ENCODE measurements at regions not wholly inside any gene's neighbourhood (a gene's known extent, or its start where the extent isn't known, plus 50 kb on each side); places are given as distances from the start of the nearest gene placed in this dataset.

DNA sequence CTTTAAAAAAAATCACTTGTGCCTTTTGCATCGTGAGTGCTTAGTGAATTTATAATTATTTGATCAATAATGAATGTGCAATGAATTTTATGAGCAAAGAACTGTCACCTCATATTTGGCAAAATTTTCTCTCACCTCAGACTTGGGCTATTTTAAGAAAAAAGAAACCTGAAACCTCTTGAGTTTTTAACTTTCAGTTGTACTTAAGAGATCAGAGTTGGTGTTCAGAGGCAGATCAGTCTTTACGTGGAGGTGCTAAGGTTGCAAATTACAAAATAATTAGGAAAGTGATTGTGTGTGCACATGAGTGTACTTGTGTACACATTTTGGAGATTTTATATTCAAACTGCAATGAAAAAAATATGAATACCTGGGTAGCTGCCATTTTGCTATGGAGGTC is 218.7 kb upstream of the RBFOX1 start (continued):
- TF ChIP-seq, protein P1, sequence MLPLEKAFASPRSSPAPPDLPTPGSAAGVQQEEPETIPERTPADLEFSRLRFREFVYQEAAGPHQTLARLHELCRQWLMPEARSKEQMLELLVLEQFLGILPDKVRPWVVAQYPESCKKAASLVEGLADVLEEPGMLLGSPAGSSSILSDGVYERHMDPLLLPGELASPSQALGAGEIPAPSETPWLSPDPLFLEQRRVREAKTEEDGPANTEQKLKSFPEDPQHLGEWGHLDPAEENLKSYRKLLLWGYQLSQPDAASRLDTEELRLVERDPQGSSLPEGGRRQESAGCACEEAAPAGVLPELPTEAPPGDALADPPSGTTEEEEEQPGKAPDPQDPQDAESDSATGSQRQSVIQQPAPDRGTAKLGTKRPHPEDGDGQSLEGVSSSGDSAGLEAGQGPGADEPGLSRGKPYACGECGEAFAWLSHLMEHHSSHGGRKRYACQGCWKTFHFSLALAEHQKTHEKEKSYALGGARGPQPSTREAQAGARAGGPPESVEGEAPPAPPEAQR (tag by site-specific recombination; IDR thresholded peaks at IDR 0.05) = no peak
- TF ChIP-seq ZNF155 (tag by site-specific recombination; IDR thresholded peaks at IDR 0.05) (no peak), SP3 (tag by site-specific recombination; IDR thresholded peaks at IDR 0.05) (no peak), ZNF121 (tag by site-specific recombination; IDR thresholded peaks at IDR 0.05) (no peak)
- TF ChIP-seq, protein P2, sequence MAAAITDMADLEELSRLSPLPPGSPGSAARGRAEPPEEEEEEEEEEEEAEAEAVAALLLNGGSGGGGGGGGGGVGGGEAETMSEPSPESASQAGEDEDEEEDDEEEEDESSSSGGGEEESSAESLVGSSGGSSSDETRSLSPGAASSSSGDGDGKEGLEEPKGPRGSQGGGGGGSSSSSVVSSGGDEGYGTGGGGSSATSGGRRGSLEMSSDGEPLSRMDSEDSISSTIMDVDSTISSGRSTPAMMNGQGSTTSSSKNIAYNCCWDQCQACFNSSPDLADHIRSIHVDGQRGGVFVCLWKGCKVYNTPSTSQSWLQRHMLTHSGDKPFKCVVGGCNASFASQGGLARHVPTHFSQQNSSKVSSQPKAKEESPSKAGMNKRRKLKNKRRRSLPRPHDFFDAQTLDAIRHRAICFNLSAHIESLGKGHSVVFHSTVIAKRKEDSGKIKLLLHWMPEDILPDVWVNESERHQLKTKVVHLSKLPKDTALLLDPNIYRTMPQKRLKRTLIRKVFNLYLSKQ (tag by site-specific recombination; IDR thresholded peaks at IDR 0.05; ENCODE audit: borderline replicate concordance) = no peak

DNA sequence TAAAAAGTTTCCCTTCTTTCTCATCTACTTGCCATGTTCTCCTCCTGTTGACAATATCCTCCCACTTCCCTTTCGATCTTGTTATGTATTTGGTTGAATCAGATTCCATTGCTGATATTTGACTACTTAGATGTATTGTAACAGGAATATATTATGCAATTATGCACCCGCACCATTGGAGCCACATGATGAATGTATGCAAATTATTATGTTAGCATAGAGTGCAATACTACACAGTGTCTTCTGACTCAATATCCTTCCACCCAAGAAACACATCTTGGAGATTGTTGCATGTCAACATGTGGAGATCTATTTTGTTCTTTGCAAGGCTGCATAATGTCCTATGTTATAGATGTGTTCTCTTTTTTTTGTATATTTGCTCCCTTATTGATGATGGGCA is 219.2 kb upstream of the RBFOX1 start:
- ChIA-PET POLR2A (no interaction called here), CTCF (no interaction called here)
- H3K9me3 ChIP-seq (ENCODE audit: control insufficient read depth, insufficient read depth, low read depth, low read length) = no peaks in the 10 kb centered on the region
- H3K36me3 ChIP-seq (ENCODE audit: control insufficient read depth in 2 of 2, insufficient read depth in 1 of 2, low read length in 2 of 2) = no peaks in the 10 kb centered on the region
- H3K4me3 ChIP-seq (ENCODE audit: low read depth, low read length) = no peak overlapping the region
- H3K27ac ChIP-seq (ENCODE audit: extremely low read depth, low read depth, low read length) = no peak overlapping the region
- TF ChIP-seq ZNF843 (tag by site-specific recombination; IDR thresholded peaks at IDR 0.05) (no peak), ZNF623 (tag by site-specific recombination; IDR thresholded peaks at IDR 0.05) (no peak), ZNF184 (tag by site-specific recombination; IDR thresholded peaks at IDR 0.05) (no peak), ZNF202 (tag by site-specific recombination; IDR thresholded peaks at IDR 0.05; ENCODE audit: borderline replicate concordance) (no peak), SP3 (tag by site-specific recombination; IDR thresholded peaks at IDR 0.05) (no peak), SCRT1 (tag by site-specific recombination; IDR thresholded peaks at IDR 0.05; ENCODE audit: borderline replicate concordance) (no peak), TRIM28 (IDR thresholded peaks at IDR 0.05; ENCODE audit: borderline replicate concordance, low read length) (no peak), ZNF175 (tag by site-specific recombination; IDR thresholded peaks at IDR 0.05) (no peak), ZIC2 (tag by site-specific recombination; IDR thresholded peaks at IDR 0.05) (no peak), ZBTB48 (tag by site-specific recombination; IDR thresholded peaks at IDR 0.05) (no peak), ZNF747 (tag by site-specific recombination; IDR thresholded peaks at IDR 0.05) (no peak), ZNF174 (tag by site-specific recombination; IDR thresholded peaks at IDR 0.05) (no peak), GLIS2 (tag by site-specific recombination; IDR thresholded peaks at IDR 0.05) (no peak), SP7 (tag by site-specific recombination; IDR thresholded peaks at IDR 0.05) (no peak), ZNF426 (tag by site-specific recombination; IDR thresholded peaks at IDR 0.05) (no peak), ZNF530 (tag by site-specific recombination; IDR thresholded peaks at IDR 0.05; ENCODE audit: low read depth) (no peak), ZNF561 (tag by site-specific recombination; IDR thresholded peaks at IDR 0.05; ENCODE audit: borderline replicate concordance) (no peak)
- TF ChIP-seq, protein P3, sequence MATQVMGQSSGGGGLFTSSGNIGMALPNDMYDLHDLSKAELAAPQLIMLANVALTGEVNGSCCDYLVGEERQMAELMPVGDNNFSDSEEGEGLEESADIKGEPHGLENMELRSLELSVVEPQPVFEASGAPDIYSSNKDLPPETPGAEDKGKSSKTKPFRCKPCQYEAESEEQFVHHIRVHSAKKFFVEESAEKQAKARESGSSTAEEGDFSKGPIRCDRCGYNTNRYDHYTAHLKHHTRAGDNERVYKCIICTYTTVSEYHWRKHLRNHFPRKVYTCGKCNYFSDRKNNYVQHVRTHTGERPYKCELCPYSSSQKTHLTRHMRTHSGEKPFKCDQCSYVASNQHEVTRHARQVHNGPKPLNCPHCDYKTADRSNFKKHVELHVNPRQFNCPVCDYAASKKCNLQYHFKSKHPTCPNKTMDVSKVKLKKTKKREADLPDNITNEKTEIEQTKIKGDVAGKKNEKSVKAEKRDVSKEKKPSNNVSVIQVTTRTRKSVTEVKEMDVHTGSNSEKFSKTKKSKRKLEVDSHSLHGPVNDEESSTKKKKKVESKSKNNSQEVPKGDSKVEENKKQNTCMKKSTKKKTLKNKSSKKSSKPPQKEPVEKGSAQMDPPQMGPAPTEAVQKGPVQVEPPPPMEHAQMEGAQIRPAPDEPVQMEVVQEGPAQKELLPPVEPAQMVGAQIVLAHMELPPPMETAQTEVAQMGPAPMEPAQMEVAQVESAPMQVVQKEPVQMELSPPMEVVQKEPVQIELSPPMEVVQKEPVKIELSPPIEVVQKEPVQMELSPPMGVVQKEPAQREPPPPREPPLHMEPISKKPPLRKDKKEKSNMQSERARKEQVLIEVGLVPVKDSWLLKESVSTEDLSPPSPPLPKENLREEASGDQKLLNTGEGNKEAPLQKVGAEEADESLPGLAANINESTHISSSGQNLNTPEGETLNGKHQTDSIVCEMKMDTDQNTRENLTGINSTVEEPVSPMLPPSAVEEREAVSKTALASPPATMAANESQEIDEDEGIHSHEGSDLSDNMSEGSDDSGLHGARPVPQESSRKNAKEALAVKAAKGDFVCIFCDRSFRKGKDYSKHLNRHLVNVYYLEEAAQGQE (tag by site-specific recombination; IDR thresholded peaks at IDR 0.05) = no peak
- H3K4me1 ChIP-seq (ENCODE audit: control insufficient read depth, insufficient read depth, low read length) = no peaks in the 10 kb centered on the region

Measured in HEK293 (cell line).